Right lung (tissue), 2 donors: ENCODE measurements at regions not wholly inside any gene's neighbourhood (a gene's known extent, or its start where the extent isn't known, plus 50 kb on each side); places are given as distances from the start of the nearest gene placed in this dataset.
A peak's percentile ranks its signal among the peaks of the same experiment; 100 is the strongest.

Experiments used
- DNase-seq, 2 donors: peaks; one replicate each; pipeline ENCODE4 v3.0.0-alpha.2; 2013

- DNase-seq, result no peak
Observed at GRCh38 chr9:107210775-107211174, 72.3 kb upstream of the RAD23B start.

GRCh38 chr9:107211284-107211923 is 71.7 kb upstream of the RAD23B start:
- DNase-seq, result no peak

GRCh38 chr9:107212613-107213012 is 70.5 kb upstream of the RAD23B start:
- DNase-seq, result no peak

- DNase-seq, result no peak
Observed at GRCh38 chr9:107213080-107213479, 70.0 kb upstream of the RAD23B start.

- DNase-seq, result no peak
Observed at GRCh38 chr9:107213561-107214028, 69.5 kb upstream of the RAD23B start.

GRCh38 chr9:107214381-107214780 is 68.7 kb upstream of the RAD23B start:
- DNase-seq, result no peak

GRCh38 chr9:107214915-107215314 is 68.2 kb upstream of the RAD23B start:
- DNase-seq, result no peak

- DNase-seq, result no peak
Observed at GRCh38 chr9:107215381-107215780, 67.7 kb upstream of the RAD23B start.

GRCh38 chr9:107216329-107216728 is 66.8 kb upstream of the RAD23B start:
- no peak for DNase-seq

GRCh38 chr9:107218829-107219485 is 64.1 kb upstream of the RAD23B start:
- no peak for DNase-seq

- DNase-seq, result no peak
Observed at GRCh38 chr9:107219486-107220077, 63.5 kb upstream of the RAD23B start.

- DNase-seq, result no peak
Observed at GRCh38 chr9:107221321-107221720, 61.8 kb upstream of the RAD23B start.

GRCh38 chr9:107222020-107222522 is 61.0 kb upstream of the RAD23B start:
- peak in 1 of 2 donors; percentile 46 for DNase-seq

GRCh38 chr9:107223381-107223780 is 59.7 kb upstream of the RAD23B start:
- DNase-seq, result no peak

- no peak for DNase-seq
Observed at GRCh38 chr9:107224252-107224651, 58.8 kb upstream of the RAD23B start.

GRCh38 chr9:107226421-107226820 is 56.7 kb upstream of the RAD23B start:
- no peak for DNase-seq

GRCh38 chr9:107227774-107228173 is 55.3 kb upstream of the RAD23B start:
- peak; percentile 64 to 71 for DNase-seq

- DNase-seq, result no peak
Observed at GRCh38 chr9:107228496-107229039, 54.5 kb upstream of the RAD23B start.

GRCh38 chr9:107229241-107229741 is 53.8 kb upstream of the RAD23B start:
- no peak for DNase-seq
